K562 (cell line): ENCODE measurements at regions not wholly inside any gene's neighbourhood (a gene's known extent, or its start where the extent isn't known, plus 50 kb on each side); places are given as distances from the start of the nearest gene placed in this dataset.

Source experiments
- ATAC-seq: fragments of 200-7000 bp; cut with Tn5 transposase; 3 replicates; pipeline ENCODE4 v1.9.1; 2020; ENCODE audit warnings: moderate library complexity
- BruUV-seq: library from RNA; stranded (reverse); fragments of 400-500 nt; replicated peaks from 2 replicates; lab custom pipeline; 2021; lab: Mats Ljungman, UMichigan
- CTCF ChIA-PET: fragments of 300-600 bp; formaldehyde crosslinking; extraction: SDS; loops from one replicate; lab custom pipeline; 2021; ENCODE audit warnings: low intra/inter-chr PET ratio; lab: Yijun Ruan, JAX
- POLR2A ChIA-PET: fragments of 300-600, 350-650 bp; sonication (Branson Sonifier 250); formaldehyde crosslinking; extraction: SDS; loops from one replicate; lab custom pipeline; 2021; ENCODE audit warnings: antibody characterized with exemption, inconsistent platforms; lab: Yijun Ruan, JAX
- DNase-seq, 4 experiments: peaks; one replicate each; pipeline versions ENCODE4 v3.0.0 to v3.0.0-alpha.2; 2011 to 2018; ENCODE audit warnings: low spot score in 3 of 4, mixed read lengths in 3 of 4; ENCODE audit errors: extremely low read depth in 1 of 4
- FAIRE-seq: peaks from 2 replicates; lab custom pipeline; 2011; peaks lifted over from hg19 to GRCh38; lab: Jason Lieb, UNC
- H2AFZ ChIP-seq: 2 replicates; pipeline ENCODE4 v1.6.0; 2011; ENCODE audit warnings: low read depth, low read length, control low read depth, inconsistent platforms
- H3K27ac ChIP-seq: fragments of 200-600 bp; 3 replicates; pipeline ENCODE4 v1.8.0; 2011; ENCODE audit warnings: low read depth, mild to moderate bottlenecking, control low read depth, inconsistent platforms, low read length, moderate library complexity, mixed read lengths; ENCODE audit errors: extremely low read depth
- H3K27me3 ChIP-seq, 2 experiments: fragments of 300-600 bp in 1 of 2; 2 replicates in 1 of 2; 3 replicates in 1 of 2; pipeline versions ENCODE4 v1.6.0 to v1.8.0; 2011; ENCODE audit warnings: inconsistent platforms in 2 of 2, low read length in 2 of 2, mild to moderate bottlenecking in 1 of 2, mixed read lengths in 1 of 2, moderate library complexity in 1 of 2; ENCODE audit not compliant: control insufficient read depth in 2 of 2, insufficient read depth in 2 of 2
- H3K36me3 ChIP-seq: fragments of 300-600 bp; 3 replicates; pipeline ENCODE4 v1.8.0; 2011; ENCODE audit warnings: mild to moderate bottlenecking, low read length, inconsistent platforms; ENCODE audit not compliant: control insufficient read depth, insufficient read depth
- H3K4me1 ChIP-seq, 2 experiments: fragments of 200-600 bp in 1 of 2; replicated peaks in 1 of 2; 2 replicates in 1 of 2; 3 replicates in 1 of 2; pipeline versions ENCODE4 v1.5.1 to v1.8.0; 2011; ENCODE audit warnings: inconsistent platforms in 2 of 2, low read length in 2 of 2, mild to moderate bottlenecking in 1 of 2, mixed read lengths in 1 of 2, moderate library complexity in 1 of 2; ENCODE audit not compliant: control insufficient read depth in 2 of 2, insufficient read depth in 2 of 2
- H3K4me2 ChIP-seq: 2 replicates; pipeline ENCODE4 v1.6.1; 2011; ENCODE audit warnings: low read length, control low read depth, inconsistent platforms, mixed read lengths; ENCODE audit not compliant: insufficient read depth
- H3K4me3 ChIP-seq: fragments of 200-600 bp; sonication (generic), shearing (Covaris generic); 2 replicates; pipeline ENCODE4 v1.5.1; 2016; ENCODE audit warnings: control low read depth, inconsistent platforms
- H3K79me2 ChIP-seq: fragments of 200-600 bp; 3 replicates; pipeline ENCODE4 v1.8.0; 2011; ENCODE audit warnings: low read length, inconsistent platforms; ENCODE audit not compliant: control insufficient read depth, insufficient read depth
- H3K9ac ChIP-seq, 2 experiments: 2 replicates each; pipeline versions ENCODE4 v1.6.0 to v1.6.1; 2011; ENCODE audit warnings: low read depth in 2 of 2, low read length in 2 of 2, control low read depth in 1 of 2, inconsistent platforms in 1 of 2, mild to moderate bottlenecking in 1 of 2, mixed read lengths in 1 of 2; ENCODE audit not compliant: insufficient read depth in 1 of 2
- H3K9me1 ChIP-seq: one replicate; pipeline ENCODE4 v1.6.0; 2011; ENCODE audit warnings: inconsistent platforms, mild to moderate bottlenecking, low read length, moderate library complexity; ENCODE audit not compliant: control insufficient read depth, insufficient read depth
- H3K9me3 ChIP-seq: replicated peaks from 2 replicates; pipeline ENCODE4 v1.5.1; 2011; ENCODE audit warnings: low read depth, low read length, inconsistent platforms; ENCODE audit not compliant: control insufficient read depth, insufficient read depth
- H4K20me1 ChIP-seq: replicated peaks from 2 replicates; pipeline ENCODE4 v1.6.1; 2011; ENCODE audit warnings: low read length, inconsistent platforms, mixed read lengths; ENCODE audit not compliant: control insufficient read depth, insufficient read depth
- ATF7 ChIP-seq: fragments of 450-650 bp; IDR thresholded peaks from 2 replicates; pipeline ENCODE4 v1.7.1; 2014; ENCODE audit warnings: mild to moderate bottlenecking, moderate library complexity
- DMBX1 ChIP-seq: fragments of 250-450 bp; sonication (Bioruptor Pico); IDR thresholded peaks from 2 replicates; pipeline ENCODE4 v1.8.0; 2022; ENCODE audit warnings: inconsistent platforms, mild to moderate bottlenecking, moderate library complexity, borderline replicate concordance
- HDAC3 ChIP-seq: fragments of 450-650 bp; IDR thresholded peaks from 2 replicates; pipeline ENCODE4 v1.6.1; 2018; ENCODE audit warnings: borderline replicate concordance, mild to moderate bottlenecking, moderate library complexity; ENCODE audit not compliant: partially characterized antibody
- JUNB ChIP-seq: fragments of 450-650 bp; formaldehyde crosslinking; conservative IDR thresholded peaks from 2 replicates; pipeline ENCODE4 v1.4.0; 2020; ENCODE audit warnings: mild to moderate bottlenecking
- JUND ChIP-seq, 2 experiments: IDR thresholded peaks; 2 replicates in 1 of 2; 3 replicates in 1 of 2; pipeline ENCODE4 v1.6.1; 2011; ENCODE audit warnings: borderline replicate concordance in 2 of 2, low read depth in 2 of 2, low read length in 2 of 2, improper control_type of control experiment in 1 of 2, missing biosample characterization in 1 of 2, missing genetic modification characterization in 1 of 2, missing genetic modification reagents in 1 of 2
- KAT2B ChIP-seq: IDR thresholded peaks from one replicate; pipeline ENCODE4 v1.6.1; 2012; ENCODE audit warnings: low read depth, mild to moderate bottlenecking, control low read depth, inconsistent platforms, low read length, moderate library complexity
- MYC ChIP-seq, 2 experiments: fragments of 250-450 bp in 1 of 2; sonication (Bioruptor Pico) in 1 of 2; IDR thresholded peaks; 2 replicates each; pipeline versions ENCODE4 v1.5.1 to v1.6.1; 2012 to 2021; ENCODE audit warnings: low read depth in 2 of 2, borderline replicate concordance in 1 of 2, improper control_type of control experiment in 1 of 2, low read length in 1 of 2, mild to moderate bottlenecking in 1 of 2, moderate library complexity in 1 of 2
- RAD21 ChIP-seq, 2 experiments: fragments of 250-450 bp in 1 of 2; fragments of 450-650 bp in 1 of 2; sonication (Bioruptor Pico) in 1 of 2; formaldehyde crosslinking in 1 of 2; IDR thresholded peaks in 1 of 2; conservative IDR thresholded peaks in 1 of 2; 2 replicates each; pipeline versions ENCODE4 v1.4.0 to v1.8.0; 2020 to 2022; ENCODE audit warnings: mild to moderate bottlenecking in 2 of 2, moderate library complexity in 1 of 2
- STAG1 ChIP-seq: sonication (generic); formaldehyde crosslinking; IDR thresholded peaks from 2 replicates; pipeline ENCODE4 v1.5.0; 2020; ENCODE audit warnings: missing genetic modification reagents, borderline replicate concordance
- TCF7L2 ChIP-seq: fragments of 150-350 bp; IDR thresholded peaks from 2 replicates; pipeline ENCODE4 v1.6.1; 2016; ENCODE audit warnings: low read depth, mild to moderate bottlenecking, low read length, moderate library complexity
- ZNF668 ChIP-seq: fragments of 250-450 bp; sonication (Bioruptor Pico); IDR thresholded peaks from 2 replicates; pipeline ENCODE4 v1.8.0; 2022; ENCODE audit warnings: mild to moderate bottlenecking, inconsistent platforms
- WGBS: fragments of 100-300 bp; shearing (Covaris generic); methylation state at CpG from one replicate; pipeline ENCODE4 v1.1.6; 2016; ENCODE audit warnings: low coverage, mixed read lengths; ENCODE audit not compliant: insufficient coverage; ENCODE audit errors: missing lambda C conversion rate; 5-methylcytosine and 5-hydroxymethylcytosine counted together
- in situ Hi-C: fragments of 300-500 bp; cut with MboI; formaldehyde crosslinking; loops from 4 replicates; pipeline ENCODE4 v1.15.0; 2018; ENCODE audit warnings: inconsistent platforms, mixed read lengths
- intact Hi-C: fragments of 100-400 bp; cut with micrococcal nuclease; formaldehyde crosslinking; loops from 2 replicates; pipeline ENCODE4 v1.14.2; 2022
- TF ChIP-seq, protein P1 (sequence below), 2 experiments: fragments of 450-650 bp in 1 of 2; sonication (generic) in 1 of 2; formaldehyde crosslinking in 1 of 2; IDR thresholded peaks in 1 of 2; conservative IDR thresholded peaks in 1 of 2; 2 replicates each; pipeline versions ENCODE4 v1.6.1 to v1.8.1; 2016 to 2023; ENCODE audit warnings: mild to moderate bottlenecking in 2 of 2, moderate library complexity in 2 of 2, inconsistent platforms in 1 of 2, missing genetic modification reagents in 1 of 2

DNA sequence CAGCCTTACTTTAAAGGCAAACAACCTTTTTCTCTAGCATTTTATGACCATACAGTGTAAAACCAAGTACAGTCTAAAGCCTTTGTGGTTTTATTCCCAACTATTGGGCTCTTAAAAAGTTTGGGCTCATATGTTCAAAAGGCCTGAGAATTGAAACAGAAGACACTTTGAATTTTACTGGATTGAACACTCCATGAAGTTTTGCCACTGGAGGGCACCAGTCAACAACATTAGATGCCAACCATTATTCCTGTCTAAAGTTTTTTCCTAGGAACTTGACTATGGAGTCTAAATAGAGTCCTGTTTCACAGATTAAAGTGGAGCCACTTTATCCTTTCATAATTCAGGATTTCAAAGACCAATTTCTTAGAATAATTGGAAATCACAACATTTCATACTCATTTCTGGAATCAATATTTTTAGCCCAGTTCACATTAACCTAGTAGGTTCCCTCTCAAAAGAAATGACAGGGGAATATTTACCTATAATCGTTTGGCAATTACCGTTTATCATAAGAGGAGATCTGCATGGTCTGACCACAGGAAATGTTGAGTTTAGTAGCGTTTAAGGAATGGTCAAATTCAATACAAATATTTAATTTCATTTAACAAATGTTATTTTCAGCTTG is 244.1 kb upstream of the PDZRN3 start:
- H2AFZ ChIP-seq = no peak overlapping the region
- H3K9me1 ChIP-seq = no peaks in the 10 kb centered on the region
- H3K4me1 ChIP-seq = no peaks in the 10 kb centered on the region
- intact Hi-C loops = no loop called here
- ChIA-PET CTCF (no interaction called here), POLR2A (no interaction called here)
- in situ Hi-C loops = no loop called here
- no peak overlapping the region for H3K27ac ChIP-seq
- no peak for ATAC-seq
- H3K9ac ChIP-seq = no peak overlapping the region
- no peaks in the 10 kb centered on the region for H4K20me1 ChIP-seq
- no peaks in the 10 kb centered on the region for H3K9me3 ChIP-seq
- H3K79me2 ChIP-seq = no peaks in the 10 kb centered on the region
- TF ChIP-seq KAT2B = no peak
- TF ChIP-seq RAD21 (CRISPR knock-in tag; conservative IDR thresholded peaks at IDR 0.05 in 1 of 2, IDR thresholded peaks at IDR 0.05 in 1 of 2) = peak; percentile 6 to 27; a peak in 1 of 4 replicates
- DNase-seq = peak in 2 of 4 experiments; percentile 2 to 4
- no peaks in the 10 kb centered on the region for H3K27me3 ChIP-seq
- no peak overlapping the region for H3K4me2 ChIP-seq
- no peak for FAIRE-seq
- H3K36me3 ChIP-seq = no peaks in the 10 kb centered on the region
- no peak overlapping the region for H3K4me3 ChIP-seq
- BruUV-seq = no TSS peak
- 0% methylated on average over 3 of the region's 3 CpGs for WGBS

GRCh38 chr3:73867524-73867923 is 242.8 kb upstream of the PDZRN3 start:
- Histone ChIP-seq H3K4me3 (no peak overlapping the region), H4K20me1 (no peaks in the 10 kb centered on the region), H3K9me1 (no peaks in the 10 kb centered on the region), H3K36me3 (no peaks in the 10 kb centered on the region), H3K27ac (no peak overlapping the region), H2AFZ (no peak overlapping the region), H3K4me2 (no peak overlapping the region), H3K27me3 (no peaks in the 10 kb centered on the region), H3K79me2 (no peaks in the 10 kb centered on the region), H3K9me3 (no peaks in the 10 kb centered on the region)
- no peak for ATAC-seq
- no TSS peak for BruUV-seq
- no peak for DNase-seq
- WGBS = 0% methylated on average over 3 of the region's 3 CpGs
- in situ Hi-C loops = no loop called here
- POLR2A ChIA-PET = no interaction called here
- CTCF ChIA-PET = no interaction called here
- FAIRE-seq = no peak
- TF ChIP-seq DMBX1 (CRISPR knock-in tag) (no peak), MYC (IDR thresholded peaks at IDR 0.05; ENCODE audit: low read depth, low read length) (no peak), MYC (CRISPR knock-in tag; IDR thresholded peaks at IDR 0.05; ENCODE audit: borderline replicate concordance, low read depth) (no peak), JUNB (CRISPR knock-in tag) (peak; percentile 45; the same call in 1 of the 2 replicates), JUND (IDR thresholded peaks at IDR 0.05; ENCODE audit: borderline replicate concordance, low read depth, low read length) (0 out of 2 replicates have a peak, but pooled peaks have one; percentile 17), JUND (tag; IDR thresholded peaks at IDR 0.05; ENCODE audit: borderline replicate concordance, low read depth, low read length) (no peak; the same call in 2 of the 3 replicates), ZNF668 (CRISPR knock-in tag) (no peak), TCF7L2 (no peak), STAG1 (CRISPR knock-in tag) (no peak), ATF7 (peak; percentile 22; the same call in 1 of the 2 replicates), HDAC3 (no peak)
- TF ChIP-seq, protein P1, sequence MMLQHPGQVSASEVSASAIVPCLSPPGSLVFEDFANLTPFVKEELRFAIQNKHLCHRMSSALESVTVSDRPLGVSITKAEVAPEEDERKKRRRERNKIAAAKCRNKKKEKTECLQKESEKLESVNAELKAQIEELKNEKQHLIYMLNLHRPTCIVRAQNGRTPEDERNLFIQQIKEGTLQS (IDR thresholded peaks at IDR 0.05) = peak; percentile 51; the same call in 1 of the 2 replicates
- TF ChIP-seq, protein P1 (CRISPR knock-in tag; conservative IDR thresholded peaks at IDR 0.05) = no peak
- TF ChIP-seq, all 486 proteins: peak for 4
- Histone ChIP-seq H3K9ac (no peak overlapping the region), H3K4me1 (no peaks in the 10 kb centered on the region)
- intact Hi-C loops = no loop called here
